Prostate gland (tissue), 2 donors: ENCODE measurements at regions not wholly inside any gene's neighbourhood (a gene's known extent, or its start where the extent isn't known, plus 50 kb on each side); places are given as distances from the start of the nearest gene placed in this dataset.

ENCODE experiments used
- POLR2A ChIP-seq: fragments of 450-650 bp; IDR thresholded peaks from one replicate; pipeline ENCODE4 v1.6.1; 2016; ENCODE audit warnings: antibody characterized with exemption, mild to moderate bottlenecking
- POLR2AphosphoS5 ChIP-seq: sonication (generic); formaldehyde crosslinking; IDR thresholded peaks from one replicate; pipeline ENCODE4 v1.6.1; 2017; ENCODE audit warnings: antibody characterized with exemption
- TF ChIP-seq, protein P1 (sequence below), 4 experiments: fragments of 200-600 bp in 2 of 4; fragments of 450-650 bp in 2 of 4; sonication (generic) in 2 of 4; IDR thresholded peaks; 1 replicate in 3 of 4; 2 replicates in 1 of 4; pipeline ENCODE4 v1.5.1; 2016 to 2019; ENCODE audit warnings: antibody characterized with exemption in 4 of 4, mild to moderate bottlenecking in 2 of 4, moderate library complexity in 2 of 4

DNA sequence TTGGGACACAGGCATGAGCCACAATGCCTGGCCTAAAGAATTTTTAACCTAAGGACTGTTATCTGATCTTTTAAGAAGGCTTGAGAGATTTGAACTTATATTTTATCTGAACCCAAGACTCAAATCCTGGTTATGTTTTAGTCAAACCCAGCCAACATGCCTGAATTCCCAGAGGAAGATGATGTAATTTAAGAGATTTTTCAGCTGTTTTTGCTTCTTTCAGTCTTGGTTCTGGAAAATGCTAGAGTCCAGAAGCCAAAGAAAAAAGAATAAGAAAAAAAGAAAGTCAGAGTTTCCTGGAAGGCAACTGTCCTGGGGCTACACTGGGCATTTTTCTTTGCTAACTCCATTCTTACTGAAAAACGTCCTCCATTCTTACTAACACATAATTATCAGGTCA is 85.8 kb downstream of the SNX18 start:
- TF ChIP-seq, protein P1, sequence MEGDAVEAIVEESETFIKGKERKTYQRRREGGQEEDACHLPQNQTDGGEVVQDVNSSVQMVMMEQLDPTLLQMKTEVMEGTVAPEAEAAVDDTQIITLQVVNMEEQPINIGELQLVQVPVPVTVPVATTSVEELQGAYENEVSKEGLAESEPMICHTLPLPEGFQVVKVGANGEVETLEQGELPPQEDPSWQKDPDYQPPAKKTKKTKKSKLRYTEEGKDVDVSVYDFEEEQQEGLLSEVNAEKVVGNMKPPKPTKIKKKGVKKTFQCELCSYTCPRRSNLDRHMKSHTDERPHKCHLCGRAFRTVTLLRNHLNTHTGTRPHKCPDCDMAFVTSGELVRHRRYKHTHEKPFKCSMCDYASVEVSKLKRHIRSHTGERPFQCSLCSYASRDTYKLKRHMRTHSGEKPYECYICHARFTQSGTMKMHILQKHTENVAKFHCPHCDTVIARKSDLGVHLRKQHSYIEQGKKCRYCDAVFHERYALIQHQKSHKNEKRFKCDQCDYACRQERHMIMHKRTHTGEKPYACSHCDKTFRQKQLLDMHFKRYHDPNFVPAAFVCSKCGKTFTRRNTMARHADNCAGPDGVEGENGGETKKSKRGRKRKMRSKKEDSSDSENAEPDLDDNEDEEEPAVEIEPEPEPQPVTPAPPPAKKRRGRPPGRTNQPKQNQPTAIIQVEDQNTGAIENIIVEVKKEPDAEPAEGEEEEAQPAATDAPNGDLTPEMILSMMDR (IDR thresholded peaks at IDR 0.05), result no peak
- TF ChIP-seq POLR2AphosphoS5 (no peak), POLR2A (no peak)
